ENCODE measurements at regions not wholly inside any gene's neighbourhood (a gene's known extent, or its start where the extent isn't known, plus 50 kb on each side); places are given as distances from the start of the nearest gene placed in this dataset.
A peak's percentile ranks its signal among the peaks of the same experiment; 100 is the strongest.

GRCh38 chr6:48200869-48201390, 89.9 kb upstream of the PTCHD4 start:
- DNase-seq: no peak

- DNase-seq: no peak
Observed at GRCh38 chr6:48199499-48199898, 88.5 kb upstream of the PTCHD4 start.

- no peak for DNase-seq
Observed at GRCh38 chr6:48197941-48198340, 86.9 kb upstream of the PTCHD4 start.

GRCh38 chr6:48194596-48195295, 83.7 kb upstream of the PTCHD4 start:
- DNase-seq: no peak

- DNase-seq: no peak
Observed at GRCh38 chr6:48188158-48188557, 77.2 kb upstream of the PTCHD4 start.

- DNase-seq: no peak
Observed at GRCh38 chr6:48186746-48187145, 75.7 kb upstream of the PTCHD4 start.

GRCh38 chr6:48184648-48185047, 73.7 kb upstream of the PTCHD4 start:
- peak; percentile 78 to 80 for DNase-seq

GRCh38 chr6:48183811-48184605, 73.0 kb upstream of the PTCHD4 start:
- no peak for DNase-seq

- no peak for DNase-seq
Observed at GRCh38 chr6:48183178-48183577, 72.2 kb upstream of the PTCHD4 start.

GRCh38 chr6:48178700-48179099, 67.7 kb upstream of the PTCHD4 start:
- DNase-seq: no peak

GRCh38 chr6:48177786-48178185, 66.8 kb upstream of the PTCHD4 start:
- DNase-seq: no peak

GRCh38 chr6:48176645-48177308, 65.8 kb upstream of the PTCHD4 start:
- no peak for DNase-seq

GRCh38 chr6:48169635-48170034, 58.6 kb upstream of the PTCHD4 start:
- DNase-seq: no peak
